Adrenal gland (tissue), 5 donors: ENCODE measurements at regions not wholly inside any gene's neighbourhood (a gene's known extent, or its start where the extent isn't known, plus 50 kb on each side); places are given as distances from the start of the nearest gene placed in this dataset.

Experiments used
- POLR2A ChIP-seq, 2 donors: fragments of 450-650 bp; IDR thresholded peaks; one replicate each; pipeline ENCODE4 v1.6.1; 2017; ENCODE audit warnings: antibody characterized with exemption in 2 of 2, mild to moderate bottlenecking in 2 of 2, moderate library complexity in 1 of 2
- TF ChIP-seq, protein P1 (sequence below), 6 experiments: fragments of 450-650 bp in 4 of 6; fragments of 200-600 bp in 2 of 6; sonication (generic) in 1 of 6; IDR thresholded peaks; 1 replicate in 5 of 6; 2 replicates in 1 of 6; pipeline versions ENCODE4 v1.5.1 to v1.8.0; 2016 to 2021; ENCODE audit warnings: antibody characterized with exemption in 6 of 6, mild to moderate bottlenecking in 2 of 6, moderate library complexity in 1 of 6
- donor health status: DM: no; HTN: no; CAD: no.

DNA sequence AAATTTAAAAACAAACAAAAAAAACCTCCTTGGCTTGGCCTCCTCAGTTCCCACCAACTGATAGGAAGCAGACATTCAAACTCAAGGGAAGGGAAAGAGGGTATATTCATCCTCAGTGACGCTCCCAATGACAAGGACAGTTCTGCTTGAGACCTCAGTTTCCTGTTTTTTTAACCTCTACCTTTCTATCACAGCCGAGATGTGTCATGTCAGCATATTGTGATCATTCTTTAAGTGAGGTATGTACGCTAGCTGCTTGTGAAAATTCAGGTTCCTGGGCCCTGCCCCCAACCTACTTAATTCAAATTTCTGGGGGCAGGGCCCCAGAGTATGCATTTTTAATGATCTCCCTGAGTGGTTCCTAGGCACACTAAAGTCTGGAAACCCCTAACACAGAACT is 611.9 kb upstream of the TBX3 start:
- TF ChIP-seq, protein P1, sequence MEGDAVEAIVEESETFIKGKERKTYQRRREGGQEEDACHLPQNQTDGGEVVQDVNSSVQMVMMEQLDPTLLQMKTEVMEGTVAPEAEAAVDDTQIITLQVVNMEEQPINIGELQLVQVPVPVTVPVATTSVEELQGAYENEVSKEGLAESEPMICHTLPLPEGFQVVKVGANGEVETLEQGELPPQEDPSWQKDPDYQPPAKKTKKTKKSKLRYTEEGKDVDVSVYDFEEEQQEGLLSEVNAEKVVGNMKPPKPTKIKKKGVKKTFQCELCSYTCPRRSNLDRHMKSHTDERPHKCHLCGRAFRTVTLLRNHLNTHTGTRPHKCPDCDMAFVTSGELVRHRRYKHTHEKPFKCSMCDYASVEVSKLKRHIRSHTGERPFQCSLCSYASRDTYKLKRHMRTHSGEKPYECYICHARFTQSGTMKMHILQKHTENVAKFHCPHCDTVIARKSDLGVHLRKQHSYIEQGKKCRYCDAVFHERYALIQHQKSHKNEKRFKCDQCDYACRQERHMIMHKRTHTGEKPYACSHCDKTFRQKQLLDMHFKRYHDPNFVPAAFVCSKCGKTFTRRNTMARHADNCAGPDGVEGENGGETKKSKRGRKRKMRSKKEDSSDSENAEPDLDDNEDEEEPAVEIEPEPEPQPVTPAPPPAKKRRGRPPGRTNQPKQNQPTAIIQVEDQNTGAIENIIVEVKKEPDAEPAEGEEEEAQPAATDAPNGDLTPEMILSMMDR (IDR thresholded peaks at IDR 0.05): no peak
- TF ChIP-seq POLR2A (IDR thresholded peaks at IDR 0.05): no peak
